NCI-H2171 treated with DMSO at 0.1 percent for 48 hours (cell line): ENCODE measurements at regions not wholly inside any gene's neighbourhood (a gene's known extent, or its start where the extent isn't known, plus 50 kb on each side); places are given as distances from the start of the nearest gene placed in this dataset.
"Not testable (repeated sequence)": the region's sequence is repeated elsewhere in the genome, so short reads cannot be mapped to it uniquely, and the experiment has no call there.

Experiments
- DNase-seq: peaks from one replicate; lab custom pipeline; 2025; lab: John Stamatoyannopoulos, UW

GRCh38 chrY:19644889-19645638 lies 99.5 kb downstream of the KDM5D start:
- DNase-seq, result no peak

GRCh38 chrY:19637651-19638347 lies 106.7 kb downstream of the KDM5D start:
- no peak for DNase-seq

- DNase-seq, result no peak
These were observed 115.6 kb downstream of the KDM5D start for GRCh38 chrY:19628926-19629325.

- DNase-seq, result no peak
These were observed 122.1 kb downstream of the KDM5D start for GRCh38 chrY:19622392-19622791.

DNA sequence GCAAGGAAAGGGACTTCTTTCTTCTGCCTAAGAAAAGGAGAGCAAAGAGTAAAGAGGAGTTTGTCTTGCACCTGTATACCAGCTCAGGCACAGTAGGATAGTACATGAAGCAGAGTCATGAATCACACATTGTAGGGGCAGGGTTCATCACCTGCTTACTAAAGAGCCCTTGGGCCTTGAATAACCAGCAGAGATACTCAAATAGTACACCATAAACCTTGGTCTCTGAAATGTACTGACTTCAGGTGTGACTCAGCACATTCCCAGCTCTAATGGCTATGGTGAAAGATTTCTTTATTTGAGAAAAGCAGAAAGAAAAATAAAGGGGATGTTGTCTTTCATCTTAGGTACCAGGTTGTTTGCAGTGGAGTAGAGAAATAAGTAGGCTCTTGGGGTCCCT lies 122.8 kb downstream of the KDM5D start:
- no peak for DNase-seq

DNA sequence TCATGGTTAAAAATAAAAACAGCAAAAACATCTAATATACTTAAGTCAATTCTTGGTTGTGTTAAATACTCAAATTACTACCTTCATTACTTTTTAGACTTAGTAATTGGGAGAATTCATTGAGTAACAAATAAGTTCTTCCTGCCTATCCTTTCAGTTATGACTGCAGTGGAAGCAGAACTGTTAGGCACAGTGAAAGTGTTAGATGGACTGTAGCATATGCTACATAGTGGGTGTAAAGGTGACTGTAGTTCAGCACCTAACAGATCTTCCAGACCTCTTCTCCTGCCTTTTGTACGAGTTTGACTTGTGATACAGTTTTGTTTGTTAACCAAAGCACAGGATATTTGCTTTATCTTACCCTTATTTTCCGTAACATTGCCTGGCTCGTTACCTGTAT lies 143.4 kb downstream of the KDM5D start:
- DNase-seq, result no peak

- DNase-seq, result no peak
These were observed 143.8 kb downstream of the KDM5D start for GRCh38 chrY:19600711-19601110.

DNA sequence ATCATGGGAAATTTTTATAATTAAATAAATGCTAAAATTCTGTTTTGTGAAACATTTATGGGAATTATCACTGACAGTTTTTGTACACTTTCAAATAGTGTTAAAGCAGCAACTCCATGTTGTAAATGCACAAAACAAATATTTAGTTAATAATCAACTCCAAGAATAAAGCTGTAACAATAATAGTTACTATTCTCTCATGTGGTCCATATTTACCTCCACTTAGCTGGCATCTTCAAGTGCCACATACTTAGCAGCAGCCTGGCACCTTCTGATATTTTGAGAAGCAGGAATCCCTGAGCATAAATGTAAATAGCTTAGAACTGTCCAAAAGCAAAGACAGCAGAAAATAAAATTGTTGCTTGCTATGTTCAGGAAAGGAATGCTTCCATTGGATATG lies 154.3 kb downstream of the KDM5D start:
- no peak for DNase-seq

DNA sequence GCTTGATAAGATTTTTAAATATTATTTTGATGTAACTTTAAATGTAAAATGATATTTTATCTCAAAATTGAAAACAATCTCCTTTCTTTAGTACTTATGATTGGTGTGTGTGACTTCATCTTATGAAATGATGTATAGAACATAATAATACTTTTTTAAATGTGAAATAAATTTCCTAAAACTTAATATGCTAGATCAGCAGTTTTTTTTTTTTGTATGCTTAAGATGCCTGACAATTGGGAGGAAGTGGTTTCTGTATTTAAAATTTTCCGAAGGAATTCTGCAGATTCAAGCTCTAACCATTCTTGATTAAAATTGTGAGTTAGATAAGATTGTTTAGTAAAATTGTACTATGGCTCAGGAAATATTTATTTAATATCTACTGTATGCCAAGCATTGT lies 154.9 kb downstream of the KDM5D start:
- DNase-seq, result no peak

GRCh38 chrY:19587311-19587710 lies 157.2 kb downstream of the KDM5D start:
- DNase-seq, result no peak

DNA sequence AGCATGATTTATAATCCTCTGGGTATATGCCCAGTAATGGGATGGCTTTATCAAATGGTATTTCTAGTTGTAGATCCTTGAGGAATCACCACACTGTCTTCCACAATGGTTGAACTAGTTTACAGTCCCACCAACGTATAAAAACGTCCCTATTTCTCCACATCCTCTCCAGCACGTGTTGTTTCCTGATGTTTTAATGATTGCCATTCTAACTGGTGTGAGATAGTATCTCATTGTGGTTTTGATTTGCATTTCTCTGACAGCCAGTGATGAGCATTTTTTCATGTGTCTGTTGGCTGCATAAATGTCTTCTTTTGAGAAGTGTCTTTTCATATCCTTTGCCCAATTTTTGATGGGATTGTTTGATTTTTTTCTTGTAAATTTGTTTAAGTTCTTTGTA lies 163.5 kb downstream of the KDM5D start:
- not testable (repeated sequence) for DNase-seq

- DNase-seq, result no peak
These were observed 166.1 kb downstream of the KDM5D start for GRCh38 chrY:19578281-19578874.

GRCh38 chrY:19577250-19577649 lies 167.3 kb downstream of the KDM5D start:
- no peak for DNase-seq

- DNase-seq, result no peak
These were observed 169.6 kb downstream of the KDM5D start for GRCh38 chrY:19574939-19575338.

DNA sequence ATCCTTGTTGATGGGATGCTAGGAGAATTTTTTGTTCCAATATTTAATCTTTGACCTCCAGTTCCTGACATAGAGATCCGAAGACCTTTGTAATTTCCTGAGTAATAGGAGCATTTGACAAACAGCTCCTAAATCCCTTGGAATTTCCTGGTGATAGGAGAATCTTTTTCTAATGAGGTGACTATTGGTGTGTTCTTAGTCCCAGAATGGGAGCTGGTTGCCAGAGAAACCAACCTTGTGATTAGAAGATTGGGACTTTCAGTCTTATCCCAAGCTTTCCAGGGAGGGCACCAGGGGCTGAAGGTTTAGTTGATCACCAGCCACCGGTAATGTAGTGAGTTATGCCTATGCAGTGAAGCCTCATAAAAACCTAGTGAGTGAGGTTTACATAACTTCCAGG lies 170.9 kb downstream of the KDM5D start:
- DNase-seq, result no peak

DNA sequence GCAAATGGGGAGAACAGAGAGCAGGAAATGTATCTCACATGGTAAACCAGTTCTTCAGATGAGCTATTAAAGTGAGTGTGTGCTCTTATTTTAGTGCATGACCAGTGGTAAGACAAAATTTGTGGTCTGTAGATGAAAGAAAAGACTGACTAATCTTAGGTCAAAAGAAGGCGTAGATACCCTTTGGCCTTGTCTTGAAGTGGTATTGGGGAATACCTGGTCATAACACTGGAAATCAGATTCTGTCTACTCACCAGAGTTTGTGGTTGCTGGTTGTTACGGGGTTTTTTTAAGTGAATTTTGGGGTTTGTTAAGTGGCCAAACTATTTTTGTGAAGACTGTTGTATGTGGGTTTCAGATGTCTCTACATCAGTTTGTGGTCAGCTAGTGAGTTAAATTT lies 173.5 kb downstream of the KDM5D start:
- no peak for DNase-seq

- DNase-seq, result no peak
These were observed 176.6 kb downstream of the KDM5D start for GRCh38 chrY:19567943-19568342.

GRCh38 chrY:19567051-19567921 lies 177.2 kb downstream of the KDM5D start:
- peak; percentile 96 for DNase-seq

- DNase-seq, result no peak
These were observed 185.4 kb downstream of the KDM5D start for GRCh38 chrY:19559161-19559560.

DNA sequence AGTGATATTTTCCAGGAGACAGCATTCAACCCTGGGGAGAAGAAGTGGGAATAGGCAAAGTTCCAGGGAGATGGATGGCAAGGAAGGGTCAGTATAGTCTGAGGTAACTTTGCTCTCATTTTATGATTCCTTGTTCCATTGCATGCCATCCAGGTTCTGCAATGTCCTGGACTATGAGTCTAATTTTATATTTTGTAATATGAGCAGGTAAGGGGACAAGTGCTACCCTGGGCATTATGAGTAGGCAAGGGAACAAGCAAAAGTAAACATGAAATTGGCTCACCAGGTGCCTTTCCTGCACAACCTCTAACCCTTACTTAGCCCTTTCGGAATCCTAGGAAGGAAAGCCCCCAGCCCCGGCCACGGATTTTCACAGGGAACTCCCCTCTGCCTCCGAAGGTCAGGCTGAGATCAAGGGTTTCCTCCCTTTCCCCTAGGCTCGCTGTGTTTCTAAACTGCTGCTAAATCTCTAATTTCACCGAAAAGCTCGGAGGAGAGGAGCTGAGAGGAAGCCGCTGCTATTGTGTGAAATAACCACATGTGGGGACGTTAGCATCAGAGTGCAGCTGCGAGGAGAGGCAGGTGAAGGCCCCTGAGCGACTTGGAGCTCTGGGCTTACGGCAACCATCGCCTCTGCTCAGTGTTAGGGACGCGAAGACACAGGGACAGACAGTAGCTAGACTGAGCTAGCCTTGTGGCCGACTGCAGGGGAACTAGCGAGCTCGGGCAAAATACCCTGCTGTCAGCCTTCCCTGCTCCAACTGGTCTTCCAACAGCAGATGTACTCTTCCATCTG lies 194.7 kb downstream of the KDM5D start:
- DNase-seq, result no peak

DNA sequence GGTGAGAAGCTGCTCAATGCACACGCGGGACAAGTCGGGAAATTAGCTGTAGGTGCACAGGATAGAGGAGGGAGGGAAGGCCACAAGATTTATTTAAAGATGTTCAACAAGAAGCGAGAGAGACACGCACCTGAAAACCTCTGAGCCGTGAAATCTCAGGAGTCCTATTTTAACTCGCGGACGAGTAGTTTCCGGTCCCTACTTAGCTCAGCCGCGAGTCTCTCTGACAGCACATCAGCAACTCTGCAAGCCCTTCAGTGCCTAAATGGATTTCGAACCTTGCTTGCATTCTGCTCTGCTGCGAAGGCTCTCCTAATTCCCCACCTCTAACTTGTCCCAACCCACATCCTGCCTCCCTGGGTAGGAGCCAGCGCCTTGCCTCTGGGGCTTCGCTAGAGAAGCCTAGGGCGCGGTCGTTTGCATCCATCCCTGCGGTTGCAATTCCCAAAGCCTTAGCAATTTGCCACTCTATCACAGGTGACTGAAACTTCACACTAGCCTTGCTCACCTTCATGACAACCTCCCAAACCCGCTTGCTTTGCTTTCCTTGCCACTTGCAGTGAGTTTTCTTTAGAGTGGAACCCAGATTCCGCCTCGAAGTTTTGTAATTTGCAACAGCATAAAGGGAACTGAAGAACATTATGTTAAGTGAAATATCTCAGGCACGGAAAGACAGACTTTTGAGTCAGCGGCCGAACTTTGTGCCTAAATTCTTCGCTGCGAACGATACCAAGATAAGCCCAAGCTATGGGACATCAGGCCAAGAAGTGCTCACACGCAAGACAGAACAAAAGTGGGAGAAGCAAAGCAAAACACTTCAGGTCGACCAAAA lies 202.8 kb downstream of the KDM5D start:
- DNase-seq, result no peak
